Trophoblast cell (in vitro differentiated cells and primary cell): ENCODE measurements at regions not wholly inside any gene's neighbourhood (a gene's known extent, or its start where the extent isn't known, plus 50 kb on each side); places are given as distances from the start of the nearest gene placed in this dataset.

Experiments used
- DNase-seq, 2 donors: peaks; one replicate each; pipeline ENCODE4 v3.0.0-alpha.2; 2016
- H2AFZ ChIP-seq: 2 replicates; pipeline ENCODE4 v1.6.1; 2013; ENCODE audit warnings: low read length, moderate library complexity, mild to moderate bottlenecking; ENCODE audit not compliant: insufficient read depth, poor library complexity
- H2AK5ac ChIP-seq: 2 replicates; pipeline ENCODE4 v1.6.1; 2013; ENCODE audit warnings: mild to moderate bottlenecking, low read length
- H2BK120ac ChIP-seq: 2 replicates; pipeline ENCODE4 v1.6.1; 2013; ENCODE audit warnings: low read length, mild to moderate bottlenecking, moderate library complexity; ENCODE audit not compliant: insufficient read depth, poor library complexity
- H2BK12ac ChIP-seq: 2 replicates; pipeline ENCODE4 v1.6.1; 2013; ENCODE audit warnings: mild to moderate bottlenecking, low read length, moderate library complexity
- H2BK5ac ChIP-seq: 2 replicates; pipeline ENCODE4 v1.6.1; 2013; ENCODE audit warnings: low read length, low read depth, moderate library complexity, mild to moderate bottlenecking; ENCODE audit not compliant: poor library complexity
- H3K14ac ChIP-seq: 2 replicates; pipeline ENCODE4 v1.6.1; 2013; ENCODE audit warnings: mild to moderate bottlenecking, low read length
- H3K18ac ChIP-seq: 2 replicates; pipeline ENCODE4 v1.6.1; 2013; ENCODE audit warnings: mild to moderate bottlenecking, low read length
- H3K23ac ChIP-seq: 2 replicates; pipeline ENCODE4 v1.6.1; 2013; ENCODE audit warnings: low read length
- H3K27ac ChIP-seq: 2 replicates; pipeline ENCODE4 v1.5.1; 2013; ENCODE audit warnings: low read depth, mild to moderate bottlenecking, inconsistent platforms, low read length, moderate library complexity
- H3K27me3 ChIP-seq: 2 replicates; pipeline ENCODE4 v1.6.1; 2013; ENCODE audit warnings: inconsistent platforms, mild to moderate bottlenecking, low read length, moderate library complexity; ENCODE audit not compliant: insufficient read depth
- H3K36me3 ChIP-seq, 2 experiments: 1 replicate in 1 of 2; 2 replicates in 1 of 2; pipeline ENCODE4 v1.6.1; 2013; ENCODE audit warnings: low read length in 2 of 2, mild to moderate bottlenecking in 2 of 2, moderate library complexity in 1 of 2; ENCODE audit not compliant: insufficient read depth in 2 of 2, control insufficient read depth in 1 of 2
- H3K4ac ChIP-seq: 2 replicates; pipeline ENCODE4 v1.6.1; 2013; ENCODE audit warnings: low read depth, mild to moderate bottlenecking, low read length, moderate library complexity
- H3K4me1 ChIP-seq, 2 experiments: 1 replicate in 1 of 2; 2 replicates in 1 of 2; pipeline ENCODE4 v1.6.1; 2013; ENCODE audit warnings: low read length in 2 of 2, mild to moderate bottlenecking in 2 of 2, moderate library complexity in 1 of 2; ENCODE audit not compliant: insufficient read depth in 2 of 2, control insufficient read depth in 1 of 2
- H3K4me2 ChIP-seq: 2 replicates; pipeline ENCODE4 v1.6.1; 2013; ENCODE audit warnings: inconsistent platforms, mild to moderate bottlenecking, low read length, moderate library complexity
- H3K4me3 ChIP-seq: 2 replicates; pipeline ENCODE4 v1.5.1; 2013; ENCODE audit warnings: mild to moderate bottlenecking, low read depth, low read length, inconsistent platforms
- H3K79me1 ChIP-seq: one replicate; pipeline ENCODE4 v1.6.1; 2013; ENCODE audit warnings: low read length
- H3K79me2 ChIP-seq: 2 replicates; pipeline ENCODE4 v1.6.1; 2013; ENCODE audit warnings: low read length, mild to moderate bottlenecking; ENCODE audit not compliant: control insufficient read depth, insufficient read depth, poor library complexity
- H3K9ac ChIP-seq: 2 replicates; pipeline ENCODE4 v1.6.1; 2013; ENCODE audit warnings: mild to moderate bottlenecking, low read length
- H3K9me3 ChIP-seq: 2 replicates; pipeline ENCODE4 v1.6.1; 2013; ENCODE audit warnings: low read depth, mild to moderate bottlenecking, control low read depth, inconsistent platforms, low read length; ENCODE audit not compliant: insufficient read depth
- H4K12ac ChIP-seq: 2 replicates; pipeline ENCODE4 v1.6.1; 2013; ENCODE audit warnings: low read depth, mild to moderate bottlenecking, low read length, moderate library complexity
- H4K8ac ChIP-seq: 2 replicates; pipeline ENCODE4 v1.6.1; 2013; ENCODE audit warnings: low read depth, mild to moderate bottlenecking, low read length, moderate library complexity
- H4K91ac ChIP-seq: one replicate; pipeline ENCODE4 v1.6.1; 2013; ENCODE audit warnings: low read depth, mild to moderate bottlenecking, low read length, moderate library complexity
- WGBS: extraction: QIAGEN DNeasy Blood & Tissue Kit; methylation state at CpG from one replicate; pipeline ENCODE4 v1.1.7; 2013; ENCODE audit warnings: missing lambda C conversion rate; ENCODE audit not compliant: insufficient read length, insufficient coverage; ENCODE audit errors: extremely low coverage; 5-methylcytosine and 5-hydroxymethylcytosine counted together

DNA sequence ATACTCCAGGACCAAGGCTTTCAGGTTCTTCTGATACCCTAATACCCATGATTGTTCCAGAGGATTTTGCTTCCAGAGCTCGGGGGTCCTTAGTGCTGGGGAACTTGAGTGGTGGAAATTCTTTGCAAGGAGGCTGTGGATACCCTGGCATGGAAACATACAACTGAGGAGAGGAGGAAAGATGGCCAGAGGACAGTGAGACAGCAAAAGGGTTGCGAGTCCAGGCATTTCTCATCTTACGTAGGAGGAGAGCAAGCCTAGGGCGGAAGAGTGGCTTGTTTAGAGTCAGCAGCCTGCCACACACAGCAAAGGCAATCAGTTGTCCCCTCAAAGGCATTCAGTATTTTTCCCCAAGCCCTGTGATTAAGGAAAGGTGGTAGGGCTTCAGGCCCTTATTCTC lies 73.5 kb downstream of the ADM start:
- H4K91ac ChIP-seq: no peak overlapping the region
- no peak overlapping the region for H2BK12ac ChIP-seq
- no peak overlapping the region for H3K4me3 ChIP-seq
- no peak overlapping the region for H2AFZ ChIP-seq
- no peak overlapping the region for H2BK5ac ChIP-seq
- no peak overlapping the region for H3K14ac ChIP-seq
- H3K9ac ChIP-seq: no peak overlapping the region
- peaks cover 0 to 2% of the 10 kb centered on the region in 2 experiments for H3K4me1 ChIP-seq
- H3K4ac ChIP-seq: no peak overlapping the region
- H3K27ac ChIP-seq: no peak overlapping the region
- no peak overlapping the region for H2BK120ac ChIP-seq
- H3K9me3 ChIP-seq: no peaks in the 10 kb centered on the region
- H3K18ac ChIP-seq: no peak overlapping the region
- no peak overlapping the region for H4K12ac ChIP-seq
- no peaks in the 10 kb centered on the region for H3K36me3 ChIP-seq
- WGBS: no CpG with 5 or more reads among the region's 4 CpGs
- H3K23ac ChIP-seq: no peak overlapping the region
- no peak overlapping the region for H3K4me2 ChIP-seq
- H3K27me3 ChIP-seq: no peaks in the 10 kb centered on the region
- no peaks in the 10 kb centered on the region for H3K79me1 ChIP-seq
- DNase-seq: no peak
- H3K79me2 ChIP-seq: no peaks in the 10 kb centered on the region
- H4K8ac ChIP-seq: no peak overlapping the region
- no peak overlapping the region for H2AK5ac ChIP-seq

- no peaks in the 10 kb centered on the region for H3K27me3 ChIP-seq
- no peak overlapping the region for H2BK5ac ChIP-seq
- no peak overlapping the region for H3K9ac ChIP-seq
- DNase-seq: no peak
- no peaks in the 10 kb centered on the region for H3K36me3 ChIP-seq
- no peaks in the 10 kb centered on the region for H3K79me2 ChIP-seq
- H2BK120ac ChIP-seq: no peak overlapping the region
- H3K4ac ChIP-seq: no peak overlapping the region
- H2BK12ac ChIP-seq: no peak overlapping the region
- no peak overlapping the region for H2AK5ac ChIP-seq
- H2AFZ ChIP-seq: no peak overlapping the region
- H3K23ac ChIP-seq: no peak overlapping the region
- H3K79me1 ChIP-seq: no peaks in the 10 kb centered on the region
- H3K14ac ChIP-seq: no peak overlapping the region
- no peak overlapping the region for H4K8ac ChIP-seq
- peaks cover 0 to 2% of the 10 kb centered on the region in 2 experiments for H3K4me1 ChIP-seq
- no peak overlapping the region for H3K27ac ChIP-seq
- H4K91ac ChIP-seq: no peak overlapping the region
- no peak overlapping the region for H3K4me3 ChIP-seq
- no peak overlapping the region for H3K18ac ChIP-seq
- no peak overlapping the region for H3K4me2 ChIP-seq
- no CpG with 5 or more reads among the region's 1 CpG for WGBS
- no peaks in the 10 kb centered on the region for H3K9me3 ChIP-seq
- H4K12ac ChIP-seq: no peak overlapping the region
Measured at GRCh38 chr11:10379022-10379421, 74.1 kb downstream of the ADM start.

- Histone ChIP-seq H3K79me2 (no peaks in the 10 kb centered on the region), H2AFZ (no peak overlapping the region), H3K27me3 (no peaks in the 10 kb centered on the region), H4K12ac (no peak overlapping the region), H3K9ac (no peak overlapping the region), H3K18ac (no peak overlapping the region), H2BK120ac (no peak overlapping the region), H3K27ac (no peak overlapping the region), H3K4me3 (no peak overlapping the region), H4K8ac (no peak overlapping the region), H3K23ac (no peak overlapping the region), H3K4me1 (peaks cover 0 to 2% of the 10 kb centered on the region in 2 experiments), H3K9me3 (no peaks in the 10 kb centered on the region), H3K4ac (no peak overlapping the region), H3K4me2 (no peak overlapping the region), H3K36me3 (no peaks in the 10 kb centered on the region), H3K79me1 (no peaks in the 10 kb centered on the region), H3K14ac (no peak overlapping the region), H2BK5ac (no peak overlapping the region), H2AK5ac (no peak overlapping the region), H4K91ac (no peak overlapping the region), H2BK12ac (no peak overlapping the region)
- WGBS: no CpG with 5 or more reads among the region's 1 CpG
- peak; percentile 35 to 88 for DNase-seq
Measured at GRCh38 chr11:10379426-10379825, 74.6 kb downstream of the ADM start.

GRCh38 chr11:10379871-10380568 lies 75.0 kb upstream of the AMPD3 start:
- Histone ChIP-seq H3K27me3 (no peaks in the 10 kb centered on the region), H2BK5ac (no peak overlapping the region), H2BK12ac (no peak overlapping the region), H4K12ac (no peak overlapping the region), H2AFZ (no peak overlapping the region), H3K9ac (no peak overlapping the region), H4K8ac (no peak overlapping the region), H3K4me3 (no peak overlapping the region), H4K91ac (no peak overlapping the region), H3K79me1 (no peaks in the 10 kb centered on the region), H3K14ac (no peak overlapping the region), H3K27ac (no peak overlapping the region), H3K4ac (no peak overlapping the region), H3K4me2 (no peak overlapping the region), H3K79me2 (no peaks in the 10 kb centered on the region), H3K36me3 (no peaks in the 10 kb centered on the region), H2AK5ac (no peak overlapping the region), H3K9me3 (no peaks in the 10 kb centered on the region), H3K4me1 (peaks cover 0 to 2% of the 10 kb centered on the region in 2 experiments), H2BK120ac (no peak overlapping the region), H3K18ac (no peak overlapping the region), H3K23ac (no peak overlapping the region)
- peak; percentile 51 to 66 for DNase-seq
- no CpG with 5 or more reads among the region's 2 CpGs for WGBS
